GM18520 (cell line): ENCODE measurements at regions not wholly inside any gene's neighbourhood (a gene's known extent, or its start where the extent isn't known, plus 50 kb on each side); places are given as distances from the start of the nearest gene placed in this dataset.

Experiments
- ATAC-seq: cut with Tn5 transposase; IDR thresholded peaks from one replicate; pipeline ENCODE4 v1.9.1; 2021; ENCODE audit not compliant: unreplicated experiment

GRCh38 chr6:144646093-144647056, 361.2 kb downstream of the UTRN start:
- no peak for ATAC-seq

GRCh38 chr6:144647406-144647964, 362.4 kb downstream of the UTRN start:
- ATAC-seq: no peak

- ATAC-seq: no peak
Measured at GRCh38 chr6:144647971-144648651, 363.0 kb downstream of the UTRN start.

GRCh38 chr6:144649085-144649484, 363.9 kb downstream of the UTRN start:
- no peak for ATAC-seq

GRCh38 chr6:144651234-144651633, 366.1 kb downstream of the UTRN start:
- ATAC-seq: no peak

GRCh38 chr6:144652292-144652891, 367.3 kb downstream of the UTRN start:
- no peak for ATAC-seq

GRCh38 chr6:144653885-144654505, 368.9 kb downstream of the UTRN start:
- peak; percentile 85 for ATAC-seq

- no peak for ATAC-seq
Measured at GRCh38 chr6:144654506-144654905, 369.4 kb downstream of the UTRN start.

GRCh38 chr6:144655376-144655775, 370.2 kb downstream of the UTRN start:
- no peak for ATAC-seq

- no peak for ATAC-seq
Measured at GRCh38 chr6:144657691-144658090, 372.6 kb downstream of the UTRN start.

GRCh38 chr6:144659202-144660182, 374.4 kb downstream of the UTRN start:
- ATAC-seq: no peak

- ATAC-seq: no peak
Measured at GRCh38 chr6:144660561-144661115, 375.5 kb downstream of the UTRN start.

GRCh38 chr6:144661116-144661806, 376.1 kb downstream of the UTRN start:
- no peak for ATAC-seq

- ATAC-seq: no peak
Measured at GRCh38 chr6:144662812-144663365, 377.8 kb downstream of the UTRN start.

- no peak for ATAC-seq
Measured at GRCh38 chr6:144664281-144664680, 379.1 kb downstream of the UTRN start.

GRCh38 chr6:144664947-144665346, 379.8 kb downstream of the UTRN start:
- no peak for ATAC-seq

- no peak for ATAC-seq
Measured at GRCh38 chr6:144665932-144666450, 380.9 kb downstream of the UTRN start.

GRCh38 chr6:144666781-144667180, 381.6 kb downstream of the UTRN start:
- no peak for ATAC-seq
